Choroid plexus epithelial cell (primary cell): ENCODE measurements at regions not wholly inside any gene's neighbourhood (a gene's known extent, or its start where the extent isn't known, plus 50 kb on each side); places are given as distances from the start of the nearest gene placed in this dataset.

Experiments
- DNase-seq: peaks from one replicate; pipeline ENCODE4 v3.0.0-alpha.2; 2010; ENCODE audit warnings: low read depth
- H3K4me3 ChIP-seq: 2 replicates; pipeline ENCODE4 v1.5.1; 2011; ENCODE audit warnings: low read depth, mild to moderate bottlenecking, control low read depth, low read length, moderate library complexity
- TF ChIP-seq, protein P1 (sequence below): conservative IDR thresholded peaks from 2 replicates; pipeline ENCODE4 v1.5.1; 2011; ENCODE audit warnings: low read depth, mild to moderate bottlenecking, control low read depth, inconsistent platforms, low read length, moderate library complexity

DNA sequence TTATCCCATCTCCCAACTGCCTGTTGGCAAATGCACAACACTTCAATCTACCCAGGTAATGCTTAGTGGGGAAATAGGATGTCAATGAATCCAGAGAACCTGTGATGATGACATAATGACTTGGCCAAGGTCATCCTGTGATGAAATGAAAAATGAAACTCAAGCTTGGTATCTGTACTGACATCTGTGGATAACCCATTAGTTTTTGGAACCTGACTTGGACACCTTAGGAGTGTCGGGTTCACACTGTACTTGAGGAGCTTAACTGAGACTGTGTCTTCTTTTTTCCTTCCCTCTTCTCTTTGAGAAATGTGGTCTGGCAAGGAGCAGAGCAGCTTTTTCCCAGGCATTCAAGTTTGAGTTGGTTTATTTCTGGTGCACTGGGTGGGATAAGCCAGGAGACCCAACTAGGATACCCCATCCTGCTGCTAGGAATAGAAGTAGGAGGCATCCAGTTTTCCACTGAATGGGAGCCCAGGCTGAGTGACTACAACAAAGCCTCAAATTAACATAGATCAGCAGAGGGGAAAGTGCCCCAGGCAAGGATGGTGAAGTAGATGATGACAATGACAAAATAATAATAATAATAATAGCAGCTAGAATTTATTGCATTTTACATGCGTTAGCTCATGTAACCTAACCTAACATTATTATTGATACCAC lies 72.1 kb downstream of the ADRB2 start:
- H3K4me3 ChIP-seq, result no peak overlapping the region
- DNase-seq, result no peak
- TF ChIP-seq, protein P1, sequence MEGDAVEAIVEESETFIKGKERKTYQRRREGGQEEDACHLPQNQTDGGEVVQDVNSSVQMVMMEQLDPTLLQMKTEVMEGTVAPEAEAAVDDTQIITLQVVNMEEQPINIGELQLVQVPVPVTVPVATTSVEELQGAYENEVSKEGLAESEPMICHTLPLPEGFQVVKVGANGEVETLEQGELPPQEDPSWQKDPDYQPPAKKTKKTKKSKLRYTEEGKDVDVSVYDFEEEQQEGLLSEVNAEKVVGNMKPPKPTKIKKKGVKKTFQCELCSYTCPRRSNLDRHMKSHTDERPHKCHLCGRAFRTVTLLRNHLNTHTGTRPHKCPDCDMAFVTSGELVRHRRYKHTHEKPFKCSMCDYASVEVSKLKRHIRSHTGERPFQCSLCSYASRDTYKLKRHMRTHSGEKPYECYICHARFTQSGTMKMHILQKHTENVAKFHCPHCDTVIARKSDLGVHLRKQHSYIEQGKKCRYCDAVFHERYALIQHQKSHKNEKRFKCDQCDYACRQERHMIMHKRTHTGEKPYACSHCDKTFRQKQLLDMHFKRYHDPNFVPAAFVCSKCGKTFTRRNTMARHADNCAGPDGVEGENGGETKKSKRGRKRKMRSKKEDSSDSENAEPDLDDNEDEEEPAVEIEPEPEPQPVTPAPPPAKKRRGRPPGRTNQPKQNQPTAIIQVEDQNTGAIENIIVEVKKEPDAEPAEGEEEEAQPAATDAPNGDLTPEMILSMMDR, result no peak

DNA sequence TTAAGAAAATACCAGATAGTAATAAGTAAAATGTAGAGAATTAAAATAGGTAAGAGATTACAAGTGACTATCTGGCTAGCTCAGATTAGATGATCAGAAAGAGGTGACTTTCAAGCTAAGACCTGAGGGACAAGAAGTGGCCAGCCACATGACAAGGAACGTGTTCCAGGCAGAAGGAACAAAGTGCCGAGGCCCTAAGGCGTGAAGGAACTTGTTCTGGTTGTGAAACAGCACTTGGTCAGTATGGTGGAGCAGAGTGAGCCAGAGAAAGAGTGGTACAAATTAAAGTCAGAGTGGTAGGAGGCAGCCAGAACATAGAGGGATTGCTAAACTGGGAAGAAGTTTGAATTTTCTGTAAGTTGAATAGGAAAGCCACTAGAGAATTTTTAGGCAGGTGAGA lies 73.6 kb downstream of the ADRB2 start:
- no peak overlapping the region for H3K4me3 ChIP-seq

DNA sequence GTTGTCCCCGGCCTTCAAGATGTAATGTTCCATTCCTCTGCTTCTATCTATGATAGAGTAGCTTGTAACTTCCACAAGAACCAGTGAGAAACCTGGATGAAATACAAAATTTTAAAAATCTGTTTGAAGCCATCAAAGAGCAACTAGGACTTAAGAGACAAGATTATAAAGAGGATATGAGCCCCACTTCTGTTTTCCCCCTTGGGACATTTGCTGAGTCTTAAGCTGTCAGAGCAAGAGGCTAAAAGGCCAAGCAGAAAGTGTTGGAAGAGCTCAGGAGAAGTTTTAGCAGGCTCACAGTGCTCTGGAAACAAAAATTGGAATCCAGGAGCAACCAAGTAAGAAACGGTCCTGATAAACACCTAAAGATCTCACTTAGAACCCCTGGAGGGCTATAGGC lies 76.1 kb downstream of the ADRB2 start:
- no peak for DNase-seq
- TF ChIP-seq, protein P1, result no peak
- no peak overlapping the region for H3K4me3 ChIP-seq

More for the DNA sequence above, 73.6 kb downstream of the ADRB2 start:
- TF ChIP-seq, protein P1, result no peak
- no peak for DNase-seq

DNA sequence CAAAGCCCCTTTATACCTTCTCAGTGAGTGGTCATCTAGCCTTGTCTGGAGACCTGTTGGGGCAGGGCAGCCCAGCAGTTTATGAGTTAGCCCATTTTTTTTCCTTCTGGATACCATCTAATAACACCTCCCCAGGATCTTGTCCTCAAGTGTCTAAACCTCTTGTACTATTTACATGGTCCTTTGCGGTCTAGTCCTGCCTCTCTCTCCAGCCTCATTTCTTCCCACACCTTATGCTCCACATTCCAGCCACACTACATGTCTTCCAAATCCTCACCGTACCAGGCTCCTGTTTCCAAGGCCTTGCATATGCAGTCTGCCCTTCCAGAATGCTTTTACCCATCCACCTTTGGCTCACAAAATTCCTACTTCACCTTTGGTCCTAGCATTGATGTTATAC lies 77.2 kb downstream of the ADRB2 start:
- TF ChIP-seq, protein P1, result no peak
- no peak overlapping the region for H3K4me3 ChIP-seq
- no peak for DNase-seq

DNA sequence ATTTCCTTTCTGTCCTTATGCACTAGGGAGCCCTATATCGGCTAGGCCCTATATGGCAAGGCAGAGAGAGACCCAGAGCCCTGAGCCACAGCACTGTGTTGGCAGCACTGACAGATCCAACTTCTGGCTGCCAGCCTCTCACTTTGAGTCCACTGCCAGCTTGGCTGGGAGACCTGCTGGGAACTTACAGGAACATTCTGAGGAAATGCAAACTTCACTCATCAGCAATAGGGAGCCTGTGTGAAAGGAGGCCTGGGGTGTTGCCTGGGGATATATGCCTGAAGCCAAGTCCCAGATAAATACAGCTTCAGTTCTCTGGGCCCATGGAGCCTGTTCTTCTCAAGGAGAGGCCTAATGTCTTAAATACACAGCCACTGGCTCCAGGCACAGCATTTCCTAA lies 78.0 kb downstream of the ADRB2 start:
- no peak for DNase-seq
- H3K4me3 ChIP-seq, result no peak overlapping the region
- TF ChIP-seq, protein P1, result no peak

DNA sequence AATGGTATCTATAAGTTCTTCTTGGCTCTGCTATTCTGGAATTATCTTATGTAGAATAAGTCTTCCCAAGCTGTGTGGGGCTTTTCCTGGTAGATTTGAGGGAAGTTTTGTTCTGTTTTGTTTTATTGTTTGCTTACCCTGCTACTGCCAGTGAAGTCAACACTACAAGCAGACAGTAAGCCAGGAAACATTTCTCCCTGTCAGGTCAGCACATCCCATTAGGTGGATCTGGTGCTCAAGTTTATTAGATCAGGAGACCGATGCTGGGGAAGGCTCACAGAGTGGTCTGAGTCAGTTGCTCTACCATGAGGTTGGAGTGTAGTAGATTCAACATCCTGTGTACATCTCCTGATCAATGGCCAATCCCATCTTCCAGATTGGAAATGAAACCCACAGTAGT lies 79.1 kb downstream of the ADRB2 start:
- no peak for DNase-seq
- H3K4me3 ChIP-seq, result no peak overlapping the region
- TF ChIP-seq, protein P1, result no peak

DNA sequence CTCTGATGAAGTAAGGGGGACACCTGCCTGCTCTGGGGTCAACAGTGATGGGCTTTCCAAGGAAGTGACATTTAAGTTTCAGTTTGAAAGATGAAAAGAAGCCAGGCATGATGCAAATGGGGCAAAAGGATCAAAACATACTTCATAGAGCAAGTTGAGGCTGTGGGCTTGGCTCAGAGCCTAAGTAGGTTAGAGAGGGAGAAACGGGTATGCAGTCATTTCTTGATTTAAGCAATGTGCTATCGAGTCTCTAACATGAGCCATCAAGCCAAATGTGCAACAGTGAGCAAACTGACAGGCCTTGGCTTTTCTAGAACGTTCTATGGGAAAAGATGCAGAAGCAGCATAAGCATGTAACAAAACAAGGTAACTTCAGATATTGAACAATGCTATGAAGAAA lies 80.6 kb downstream of the ADRB2 start:
- no peak overlapping the region for H3K4me3 ChIP-seq
- no peak for DNase-seq
- TF ChIP-seq, protein P1, result no peak
